Panc1 (cell line): ENCODE measurements at regions not wholly inside any gene's neighbourhood (a gene's known extent, or its start where the extent isn't known, plus 50 kb on each side); places are given as distances from the start of the nearest gene placed in this dataset.

Experiments
- CTCF ChIP-seq: fragments of 450-650 bp; IDR thresholded peaks from 2 replicates; pipeline ENCODE4 v1.5.1; 2017; ENCODE audit warnings: mild to moderate bottlenecking
- POLR2AphosphoS5 ChIP-seq: IDR thresholded peaks from 2 replicates; pipeline ENCODE4 v1.6.1; 2012; ENCODE audit warnings: mild to moderate bottlenecking, low read depth, low read length, moderate library complexity

DNA sequence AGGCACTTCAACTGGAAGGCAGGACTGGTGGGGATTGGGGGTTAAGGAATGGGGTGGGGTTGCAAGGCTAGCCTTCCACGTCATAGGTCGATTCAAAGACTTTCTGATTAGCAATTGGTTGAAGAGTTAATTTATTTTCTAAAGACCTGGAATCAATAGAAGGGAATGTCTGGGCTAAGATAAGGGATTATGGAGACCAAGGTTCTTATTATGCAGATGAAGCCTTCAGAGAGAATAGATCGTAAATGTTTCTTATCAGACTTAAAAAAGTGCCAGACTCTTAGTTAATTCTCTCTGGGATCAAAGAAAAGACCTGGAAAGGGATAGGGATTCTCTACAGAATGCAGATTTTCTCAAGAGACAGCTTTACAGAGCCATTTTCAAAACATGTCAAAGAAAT lies 368.0 kb upstream of the DLGAP1 start:
- TF ChIP-seq CTCF (no peak), POLR2AphosphoS5 (no peak)
